ENCODE measurements at regions not wholly inside any gene's neighbourhood (a gene's known extent, or its start where the extent isn't known, plus 50 kb on each side); places are given as distances from the start of the nearest gene placed in this dataset.

- TF ChIP-seq RAD21 (IDR thresholded peaks at IDR 0.05; ENCODE audit: low read length) (no peak), SIN3A (IDR thresholded peaks at IDR 0.05; ENCODE audit: borderline replicate concordance, low read depth, low read length) (no peak)
These were observed 195.7 kb upstream of the MAN1A1 start (continued) for GRCh38 chr6:119545245-119545644.

GRCh38 chr6:119544325-119545175 is 195.0 kb upstream of the MAN1A1 start:
- Histone ChIP-seq H2AFZ (ENCODE audit: low read depth) (no peak overlapping the region), H3K4me3 (ENCODE audit: low read depth in 2 of 2, low read length in 1 of 2) (no peak overlapping the region), H3K27me3 (ENCODE audit: insufficient read depth) (no peaks in the 10 kb centered on the region), H3F3A (replicated peaks; ENCODE audit: insufficient read depth) (peaks cover 17% of the 10 kb centered on the region), H3K9me3 (no peaks in the 10 kb centered on the region), H3K9ac (no peak overlapping the region), H3K9me2 (no peaks in the 10 kb centered on the region), H3K4me1 (ENCODE audit: control insufficient read depth in 1 of 2, insufficient read depth in 2 of 2, low read depth in 1 of 2, low read length in 1 of 2) (peaks cover 4 to 9% of the 10 kb centered on the region in 2 experiments), H3K79me2 (ENCODE audit: insufficient read depth) (no peaks in the 10 kb centered on the region), H3K27ac (ENCODE audit: low read depth in 2 of 2, low read length in 1 of 2) (no peak overlapping the region), H4K20me1 (ENCODE audit: insufficient read depth) (no peaks in the 10 kb centered on the region), H3K36me3 (replicated peaks in 1 of 2; ENCODE audit: control insufficient read depth in 1 of 2, insufficient read depth in 2 of 2, low read length in 1 of 2) (no peaks in the 10 kb centered on the region), H3K4me2 (no peak overlapping the region)
- DNase-seq: no peak
- CTCF ChIA-PET: interaction anchor here (1.2 kb wide), 1 partner anchor 194 kb away, joined by 3 read pairs; no protein-coding TSS in a partner anchor
- POLR2A ChIA-PET: no interaction called here
- 71% methylated on average over 4 of the region's 4 CpGs for WGBS (ENCODE audit: low lambda C conversion rate)
- TF ChIP-seq JUND (IDR thresholded peaks at IDR 0.05): no peak
- TF ChIP-seq MEF2A (IDR thresholded peaks at IDR 0.05; ENCODE audit: borderline replicate concordance, low read depth): no peak
- TF ChIP-seq FOSL2 (IDR thresholded peaks at IDR 0.05; ENCODE audit: borderline replicate concordance, low read depth): no peak
- no peak for TF ChIP-seq SIN3A (IDR thresholded peaks at IDR 0.05; ENCODE audit: borderline replicate concordance, low read depth, low read length)
- TF ChIP-seq USF1 (IDR thresholded peaks at IDR 0.05; ENCODE audit: borderline replicate concordance, low read depth): no peak
- no peak for TF ChIP-seq YY1 (IDR thresholded peaks at IDR 0.05; ENCODE audit: low read depth)
- TF ChIP-seq IRF3 (IDR thresholded peaks at IDR 0.05; ENCODE audit: low read depth, low read length): no peak
- no peak for TF ChIP-seq SMC3 (IDR thresholded peaks at IDR 0.05; ENCODE audit: low read depth, low read length)

GRCh38 chr6:119543332-119543731 is 193.8 kb upstream of the MAN1A1 start:
- WGBS (ENCODE audit: low lambda C conversion rate): 77% methylated on average over 2 of the region's 2 CpGs
- ChIA-PET POLR2A (no interaction called here), CTCF (interaction anchor here (1.2 kb wide), 1 partner anchor 193 kb away, joined by 3 read pairs; no protein-coding TSS in a partner anchor)
- H3K27ac ChIP-seq (ENCODE audit: low read depth in 2 of 2, low read length in 1 of 2): no peak overlapping the region; a peak in 1 of 4 replicates
- no peak overlapping the region for H3K4me3 ChIP-seq (ENCODE audit: low read depth in 2 of 2, low read length in 1 of 2)
- no peaks in the 10 kb centered on the region for H3K9me2 ChIP-seq
- no peaks in the 10 kb centered on the region for H4K20me1 ChIP-seq (ENCODE audit: insufficient read depth)
- H3K36me3 ChIP-seq (replicated peaks in 1 of 2; ENCODE audit: control insufficient read depth in 1 of 2, insufficient read depth in 2 of 2, low read length in 1 of 2): no peaks in the 10 kb centered on the region
- H3K9ac ChIP-seq: no peak overlapping the region
- peaks cover 17% of the 10 kb centered on the region for H3F3A ChIP-seq (replicated peaks; ENCODE audit: insufficient read depth)
- no peaks in the 10 kb centered on the region for H3K27me3 ChIP-seq (ENCODE audit: insufficient read depth)
- no peaks in the 10 kb centered on the region for H3K79me2 ChIP-seq (ENCODE audit: insufficient read depth)
- peaks cover 4 to 9% of the 10 kb centered on the region in 2 experiments for H3K4me1 ChIP-seq (ENCODE audit: control insufficient read depth in 1 of 2, insufficient read depth in 2 of 2, low read depth in 1 of 2, low read length in 1 of 2)
- H2AFZ ChIP-seq (ENCODE audit: low read depth): no peak overlapping the region
- no peaks in the 10 kb centered on the region for H3K9me3 ChIP-seq
- H3K4me2 ChIP-seq: no peak overlapping the region
- no peak for DNase-seq
- TF ChIP-seq GATA2 (CRISPR knock-in tag; IDR thresholded peaks at IDR 0.05) (no peak), CHD2 (IDR thresholded peaks at IDR 0.05; ENCODE audit: low read length, partially characterized antibody) (no peak), RCOR1 (IDR thresholded peaks at IDR 0.05; ENCODE audit: low read length) (no peak), REST (IDR thresholded peaks at IDR 0.05; ENCODE audit: low read depth, low read length) (no peak), IRF3 (IDR thresholded peaks at IDR 0.05; ENCODE audit: low read depth, low read length) (no peak), FOXJ3 (CRISPR knock-in tag; IDR thresholded peaks at IDR 0.05) (no peak), NFIC (IDR thresholded peaks at IDR 0.05; ENCODE audit: borderline replicate concordance) (no peak), RFX5 (IDR thresholded peaks at IDR 0.05; ENCODE audit: low read length) (no peak), JUND (IDR thresholded peaks at IDR 0.05) (no peak), EZH2phosphoT487 (IDR thresholded peaks at IDR 0.05; ENCODE audit: borderline replicate concordance, low read depth) (no peak), GABPA (IDR thresholded peaks at IDR 0.05; ENCODE audit: low read depth) (no peak), YY1 (IDR thresholded peaks at IDR 0.05; ENCODE audit: low read depth) (no peak), FOXM1 (IDR thresholded peaks at IDR 0.05; ENCODE audit: low read depth) (no peak)
